Stimulated activated CD4-positive, alpha-beta T cell treated with anti-CD3 and anti-CD28 coated beads, Interleukin-1b, Interleukin-23, amount 100 ng/mL, for 48 hours (primary cell): ENCODE measurements at regions not wholly inside any gene's neighbourhood (a gene's known extent, or its start where the extent isn't known, plus 50 kb on each side); places are given as distances from the start of the nearest gene placed in this dataset.

Experiments
- DNase-seq: peaks from one replicate; pipeline ENCODE4 v3.0.0-alpha.2; 2020

- no peak for DNase-seq
These were observed 62.4 kb upstream of the TIAM1 start for GRCh38 chr21:31406510-31406909.

GRCh38 chr21:31405604-31406003 is 61.5 kb upstream of the TIAM1 start:
- DNase-seq: no peak

- no peak for DNase-seq
These were observed 59.7 kb upstream of the TIAM1 start for GRCh38 chr21:31403596-31404333.

GRCh38 chr21:31399591-31399990 is 55.5 kb upstream of the TIAM1 start:
- DNase-seq: no peak

GRCh38 chr21:31398574-31398973 is 54.5 kb upstream of the TIAM1 start:
- DNase-seq: no peak

- no peak for DNase-seq
These were observed 53.9 kb upstream of the TIAM1 start for GRCh38 chr21:31397939-31398338.

- DNase-seq: no peak
These were observed 53.5 kb upstream of the TIAM1 start for GRCh38 chr21:31397515-31397926.

- DNase-seq: no peak
These were observed 53.0 kb upstream of the TIAM1 start for GRCh38 chr21:31397030-31397429.

GRCh38 chr21:31396399-31396798 is 52.3 kb upstream of the TIAM1 start:
- DNase-seq: no peak

- DNase-seq: no peak
These were observed 51.7 kb upstream of the TIAM1 start for GRCh38 chr21:31395791-31396190.

GRCh38 chr21:31395268-31395667 is 51.2 kb upstream of the TIAM1 start:
- DNase-seq: no peak

- no peak for DNase-seq
These were observed 50.2 kb upstream of the TIAM1 start for GRCh38 chr21:31394309-31394708.
